CD4-positive, alpha-beta memory T cell (primary cell): ENCODE measurements at regions not wholly inside any gene's neighbourhood (a gene's known extent, or its start where the extent isn't known, plus 50 kb on each side); places are given as distances from the start of the nearest gene placed in this dataset.
"Not testable (repeated sequence)": the region's sequence is repeated elsewhere in the genome, so short reads cannot be mapped to it uniquely, and the experiment has no call there.

Experiments
- CTCF ChIA-PET: fragments of 350-600 bp; sonication (Branson Sonifier 250); formaldehyde crosslinking; loops from one replicate; lab custom pipeline; 2021; ENCODE audit warnings: inconsistent platforms; ENCODE audit not compliant: partially characterized antibody; lab: Charles Lee
- POLR2A ChIA-PET: fragments of 350-600 bp; sonication (Branson Sonifier 250); formaldehyde crosslinking; loops from one replicate; lab custom pipeline; 2021; ENCODE audit not compliant: partially characterized antibody; lab: Charles Lee
- DNase-seq, 5 donors: peaks; one replicate each; pipeline versions ENCODE4 v3.0.0 to v3.0.0-alpha.2; 2020 to 2022; ENCODE audit warnings: mixed read lengths in 1 of 5
- H3K27ac ChIP-seq: one replicate; pipeline ENCODE4 v1.7.0; 2013; ENCODE audit warnings: low read depth, low read length
- H3K27me3 ChIP-seq: 2 replicates; pipeline ENCODE4 v1.7.0; 2013; ENCODE audit warnings: mild to moderate bottlenecking, low read length, moderate library complexity; ENCODE audit not compliant: insufficient read depth
- H3K36me3 ChIP-seq: 2 replicates; pipeline ENCODE4 v1.7.0; 2013; ENCODE audit warnings: mild to moderate bottlenecking, low read length, moderate library complexity; ENCODE audit not compliant: insufficient read depth
- H3K4me1 ChIP-seq: 2 replicates; pipeline ENCODE4 v1.7.0; 2013; ENCODE audit warnings: mild to moderate bottlenecking, low read length, moderate library complexity; ENCODE audit not compliant: insufficient read depth
- H3K4me3 ChIP-seq, 2 donors: one replicate each; pipeline ENCODE4 v1.7.0; 2013; ENCODE audit warnings: low read length in 2 of 2, mild to moderate bottlenecking in 1 of 2
- H3K9me3 ChIP-seq, 2 donors: one replicate each; pipeline ENCODE4 v1.7.0; 2013; ENCODE audit warnings: low read length in 2 of 2, control low read depth in 1 of 2; ENCODE audit not compliant: control insufficient read depth in 1 of 2
- H3K27ac Mint-ChIP-seq, 7 donors: one replicate each; pipeline ENCODE4 v1.8.0; 2020 to 2021; ENCODE audit warnings: mixed read lengths in 7 of 7, mild to moderate bottlenecking in 6 of 7, inconsistent platforms in 3 of 7, moderate library complexity in 3 of 7
- H3K27me3 Mint-ChIP-seq, 2 donors: one replicate each; pipeline ENCODE4 v1.8.0; 2020 to 2021; ENCODE audit warnings: mixed read lengths in 2 of 2
- H3K36me3 Mint-ChIP-seq, 2 donors: one replicate each; pipeline ENCODE4 v1.8.0; 2020 to 2021; ENCODE audit warnings: mixed read lengths in 2 of 2, inconsistent platforms in 1 of 2, mild to moderate bottlenecking in 1 of 2
- H3K4me1 Mint-ChIP-seq, 4 donors: one replicate each; pipeline ENCODE4 v1.8.0; 2020 to 2021; ENCODE audit warnings: mixed read lengths in 4 of 4, mild to moderate bottlenecking in 1 of 4
- H3K4me3 Mint-ChIP-seq, 8 donors: one replicate each; pipeline ENCODE4 v1.8.0; 2020 to 2021; ENCODE audit warnings: mixed read lengths in 8 of 8, mild to moderate bottlenecking in 7 of 8, moderate library complexity in 6 of 8, inconsistent platforms in 3 of 8
- H3K9me3 Mint-ChIP-seq, 8 donors: one replicate each; pipeline ENCODE4 v1.8.0; 2020 to 2021; ENCODE audit warnings: mixed read lengths in 8 of 8, mild to moderate bottlenecking in 5 of 8, inconsistent platforms in 3 of 8, moderate library complexity in 1 of 8
- intact Hi-C: fragments of 100-400 bp; cut with micrococcal nuclease; formaldehyde crosslinking; loops from one replicate; pipeline ENCODE4 v1.15.1; 2023

- Mint-ChIP-seq H3K27ac (no peak overlapping the region), H3K36me3 (no peaks in the 10 kb centered on the region), H3K4me3 (no peak overlapping the region), H3K4me1 (no peaks in the 10 kb centered on the region), H3K9me3 (peaks cover 0 to 5% (median 0%) of the 10 kb centered on the region in 8 donors), H3K27me3 (peaks cover 0 to 7% of the 10 kb centered on the region in 2 donors)
- ChIA-PET CTCF (no interaction called here), POLR2A (no interaction called here)
- H3K4me3 ChIP-seq, result no peak overlapping the region
- H3K36me3 ChIP-seq, result no peaks in the 10 kb centered on the region
- no peak for DNase-seq
- intact Hi-C loops, result no loop called here
- no peaks in the 10 kb centered on the region for H3K4me1 ChIP-seq
- no peaks in the 10 kb centered on the region for H3K27me3 ChIP-seq
- no peak overlapping the region for H3K27ac ChIP-seq
- H3K9me3 ChIP-seq, result no peaks in the 10 kb centered on the region
Measured at GRCh38 chr2:136715146-136715545, 50.2 kb upstream of the THSD7B start.

- CTCF ChIA-PET, result no interaction called here
- peaks cover 0 to 7% of the 10 kb centered on the region in 2 donors for H3K27me3 Mint-ChIP-seq
Measured at GRCh38 chr2:136714452-136714951, 50.8 kb upstream of the THSD7B start.

GRCh38 chr2:136713739-136714138 is 51.6 kb upstream of the THSD7B start:
- H3K9me3 Mint-ChIP-seq, result peaks cover 0 to 5% (median 0%) of the 10 kb centered on the region in 8 donors
- no peak for DNase-seq
- H3K36me3 Mint-ChIP-seq, result no peaks in the 10 kb centered on the region
- intact Hi-C loops, result no loop called here
- Histone ChIP-seq H3K27me3 (no peaks in the 10 kb centered on the region), H3K27ac (no peak overlapping the region), H3K36me3 (no peaks in the 10 kb centered on the region), H3K4me1 (no peaks in the 10 kb centered on the region), H3K9me3 (no peaks in the 10 kb centered on the region), H3K4me3 (no peak overlapping the region)
- ChIA-PET CTCF (no interaction called here), POLR2A (no interaction called here)
- H3K27me3 Mint-ChIP-seq, result peaks cover 0 to 7% of the 10 kb centered on the region in 2 donors
- no peak overlapping the region for H3K4me3 Mint-ChIP-seq
- H3K27ac Mint-ChIP-seq, result no peak overlapping the region
- no peaks in the 10 kb centered on the region for H3K4me1 Mint-ChIP-seq

More at GRCh38 chr2:136714452-136714951, 50.8 kb upstream of the THSD7B start:
- POLR2A ChIA-PET, result no interaction called here
- Mint-ChIP-seq H3K27ac (no peak overlapping the region), H3K9me3 (peaks cover 0 to 5% (median 0%) of the 10 kb centered on the region in 8 donors), H3K4me3 (no peak overlapping the region), H3K4me1 (no peaks in the 10 kb centered on the region), H3K36me3 (no peaks in the 10 kb centered on the region)
- Histone ChIP-seq H3K9me3 (no peaks in the 10 kb centered on the region), H3K4me1 (no peaks in the 10 kb centered on the region), H3K27ac (no peak overlapping the region), H3K4me3 (no peak overlapping the region), H3K27me3 (no peaks in the 10 kb centered on the region), H3K36me3 (no peaks in the 10 kb centered on the region)
- intact Hi-C loops, result no loop called here
- DNase-seq, result no peak

- no peaks in the 10 kb centered on the region for H3K36me3 Mint-ChIP-seq
- H3K27ac Mint-ChIP-seq, result no peak overlapping the region
- no peak for DNase-seq
- Histone ChIP-seq H3K9me3 (no peaks in the 10 kb centered on the region), H3K27me3 (no peaks in the 10 kb centered on the region), H3K36me3 (no peaks in the 10 kb centered on the region), H3K4me1 (no peaks in the 10 kb centered on the region), H3K27ac (no peak overlapping the region), H3K4me3 (no peak overlapping the region)
- intact Hi-C loops, result no loop called here
- H3K27me3 Mint-ChIP-seq, result no peaks in the 10 kb centered on the region
- no peak overlapping the region for H3K4me3 Mint-ChIP-seq
- H3K9me3 Mint-ChIP-seq, result peaks cover 0 to 15% (median 6%) of the 10 kb centered on the region in 8 donors
- ChIA-PET POLR2A (no interaction called here), CTCF (no interaction called here)
- H3K4me1 Mint-ChIP-seq, result no peaks in the 10 kb centered on the region
Measured at GRCh38 chr2:136705336-136705735, 60.0 kb upstream of the THSD7B start.

GRCh38 chr2:136703214-136703613 is 62.1 kb upstream of the THSD7B start:
- H3K27ac ChIP-seq, result no peak overlapping the region
- Mint-ChIP-seq H3K27ac (no peak overlapping the region), H3K9me3 (peaks cover 0 to 31% (median 7%) of the 10 kb centered on the region in 8 donors), H3K36me3 (no peaks in the 10 kb centered on the region), H3K4me3 (no peak overlapping the region), H3K4me1 (no peaks in the 10 kb centered on the region), H3K27me3 (no peaks in the 10 kb centered on the region)
- H3K27me3 ChIP-seq, result no peaks in the 10 kb centered on the region
- intact Hi-C loops, result no loop called here
- ChIA-PET POLR2A (no interaction called here), CTCF (no interaction called here)
- no peak for DNase-seq
- no peak overlapping the region for H3K4me3 ChIP-seq
- no peaks in the 10 kb centered on the region for H3K9me3 ChIP-seq
- no peaks in the 10 kb centered on the region for H3K36me3 ChIP-seq
- H3K4me1 ChIP-seq, result no peaks in the 10 kb centered on the region

GRCh38 chr2:136696438-136696837 is 68.9 kb upstream of the THSD7B start:
- H3K36me3 Mint-ChIP-seq, result no peaks in the 10 kb centered on the region
- Histone ChIP-seq H3K27ac (no peak overlapping the region), H3K36me3 (no peaks in the 10 kb centered on the region), H3K4me1 (no peaks in the 10 kb centered on the region), H3K27me3 (no peaks in the 10 kb centered on the region), H3K4me3 (no peak overlapping the region), H3K9me3 (no peaks in the 10 kb centered on the region)
- ChIA-PET CTCF (no interaction called here), POLR2A (no interaction called here)
- peaks cover 0 to 28% (median 3%) of the 10 kb centered on the region in 8 donors for H3K9me3 Mint-ChIP-seq
- intact Hi-C loops, result no loop called here
- H3K4me3 Mint-ChIP-seq, result no peak overlapping the region
- peaks cover under 1 to 1% of the 10 kb centered on the region in 2 donors for H3K27me3 Mint-ChIP-seq
- H3K4me1 Mint-ChIP-seq, result no peaks in the 10 kb centered on the region
- H3K27ac Mint-ChIP-seq, result no peak overlapping the region
- no peak for DNase-seq

- DNase-seq, result no peak
- H3K4me3 Mint-ChIP-seq, result no peak overlapping the region
- Histone ChIP-seq H3K27me3 (no peaks in the 10 kb centered on the region), H3K4me1 (no peaks in the 10 kb centered on the region), H3K36me3 (no peaks in the 10 kb centered on the region), H3K9me3 (no peaks in the 10 kb centered on the region), H3K27ac (no peak overlapping the region), H3K4me3 (no peak overlapping the region)
- H3K27me3 Mint-ChIP-seq, result peaks cover 1 to 4% of the 10 kb centered on the region in 2 donors
- ChIA-PET POLR2A (no interaction called here), CTCF (no interaction called here)
- H3K9me3 Mint-ChIP-seq, result peaks cover 0 to 10% (median 3%) of the 10 kb centered on the region in 8 donors
- H3K4me1 Mint-ChIP-seq, result no peaks in the 10 kb centered on the region
- no peak overlapping the region for H3K27ac Mint-ChIP-seq
- H3K36me3 Mint-ChIP-seq, result no peaks in the 10 kb centered on the region
- intact Hi-C loops, result no loop called here
Measured at GRCh38 chr2:136693966-136694365, 71.4 kb upstream of the THSD7B start.

- DNase-seq, H3K27me3 Mint-ChIP-seq, H3K4me1 ChIP-seq, CTCF ChIA-PET, H3K4me1 Mint-ChIP-seq, H3K4me3 Mint-ChIP-seq, H3K36me3 ChIP-seq, H3K27me3 ChIP-seq, intact Hi-C loops, H3K9me3 Mint-ChIP-seq, H3K27ac ChIP-seq, H3K36me3 Mint-ChIP-seq, POLR2A ChIA-PET, H3K9me3 ChIP-seq, H3K4me3 ChIP-seq, H3K27ac Mint-ChIP-seq: not testable (repeated sequence)
Measured at GRCh38 chr2:136680079-136680478, 85.3 kb upstream of the THSD7B start.
